ENCODE measurements at regions not wholly inside any gene's neighbourhood (a gene's known extent, or its start where the extent isn't known, plus 50 kb on each side); places are given as distances from the start of the nearest gene placed in this dataset.

- peak; percentile 64 for ATAC-seq
- H3K4me3 ChIP-seq, result peak overlapping the region in 1 of 2 donors; percentile 43
- H3K4me1 ChIP-seq, result peaks cover 0 to 15% (median 7%) of the 10 kb centered on the region in 3 donors
- TF ChIP-seq EP300 (IDR thresholded peaks at IDR 0.05) (no peak), POLR2AphosphoS5 (IDR thresholded peaks at IDR 0.05) (peak; percentile 9), POLR2A (IDR thresholded peaks at IDR 0.05) (no peak), CTCF (IDR thresholded peaks at IDR 0.05) (no peak)
- H3K9me3 ChIP-seq, result no peaks in the 10 kb centered on the region
- peak overlapping the region in 2 of 4 donors; percentile 19 to 47 for H3K27ac ChIP-seq
- peaks cover 10% of the 10 kb centered on the region for H3K27me3 ChIP-seq
- 50% methylated on average over 2 of the region's 51 CpGs; no CpG with 5 or more reads in 1 of the 2 donors for WGBS, 2 donors (ENCODE audit: low coverage in 1 of 2)
- H3K36me3 ChIP-seq, result no peaks in the 10 kb centered on the region
These were observed 158.9 kb upstream of the GLI2 start for GRCh38 chr2:120576509-120577474.

- H3K9me3 ChIP-seq, result no peaks in the 10 kb centered on the region
- no peak for TF ChIP-seq POLR2AphosphoS5 (IDR thresholded peaks at IDR 0.05)
- no peak for TF ChIP-seq POLR2A (IDR thresholded peaks at IDR 0.05)
- TF ChIP-seq EP300 (IDR thresholded peaks at IDR 0.05), result no peak
- no peak for TF ChIP-seq CTCF (IDR thresholded peaks at IDR 0.05)
- 82 to 89% methylated on average over 6 to 9 of the region's 12 CpGs for WGBS, 2 donors (ENCODE audit: low coverage in 1 of 2)
- H3K4me3 ChIP-seq, result no peak overlapping the region
- no peak overlapping the region for H3K27ac ChIP-seq
- H3K27me3 ChIP-seq, result peaks cover 10% of the 10 kb centered on the region
- no peak for ATAC-seq
- peaks cover 0 to 15% (median 7%) of the 10 kb centered on the region in 3 donors for H3K4me1 ChIP-seq
- H3K36me3 ChIP-seq, result no peaks in the 10 kb centered on the region
These were observed 157.9 kb upstream of the GLI2 start for GRCh38 chr2:120577721-120578295.

- no peak for TF ChIP-seq POLR2AphosphoS5 (IDR thresholded peaks at IDR 0.05)
- no peak for TF ChIP-seq CTCF (IDR thresholded peaks at IDR 0.05)
- TF ChIP-seq POLR2A (IDR thresholded peaks at IDR 0.05), result no peak
- TF ChIP-seq EP300 (IDR thresholded peaks at IDR 0.05), result no peak
- H3K27ac ChIP-seq, result no peak overlapping the region
- H3K4me1 ChIP-seq, result peaks cover 0 to 15% (median 7%) of the 10 kb centered on the region in 3 donors
- no peak for ATAC-seq
- WGBS, 2 donors (ENCODE audit: low coverage in 1 of 2), result 93 to 100% methylated on average over 1 to 11 of the region's 17 CpGs
- no peaks in the 10 kb centered on the region for H3K36me3 ChIP-seq
- no peak overlapping the region for H3K4me3 ChIP-seq
- H3K27me3 ChIP-seq, result peaks cover 10% of the 10 kb centered on the region
- H3K9me3 ChIP-seq, result no peaks in the 10 kb centered on the region
These were observed 156.9 kb upstream of the GLI2 start for GRCh38 chr2:120578576-120579352.

GRCh38 chr2:120579916-120580685 is 155.6 kb upstream of the GLI2 start:
- H3K9me3 ChIP-seq, result peaks cover 0 to 7% (median 0%) of the 10 kb centered on the region in 3 donors
- no peaks in the 10 kb centered on the region for H3K36me3 ChIP-seq
- peaks cover 17% of the 10 kb centered on the region for H3K27me3 ChIP-seq
- 62 to 69% methylated on average over 4 to 8 of the region's 11 CpGs for WGBS, 2 donors (ENCODE audit: low coverage in 1 of 2)
- no peak overlapping the region for H3K27ac ChIP-seq
- ATAC-seq, result no peak
- H3K4me1 ChIP-seq, result peaks cover 0 to 15% (median 7%) of the 10 kb centered on the region in 3 donors
- H3K4me3 ChIP-seq, result no peak overlapping the region
- TF ChIP-seq CTCF (IDR thresholded peaks at IDR 0.05) (no peak), EP300 (IDR thresholded peaks at IDR 0.05) (no peak), POLR2AphosphoS5 (IDR thresholded peaks at IDR 0.05) (no peak), POLR2A (IDR thresholded peaks at IDR 0.05) (no peak)

Data from gastroesophageal sphincter (tissue), 4 donors.